KMS-11 (cell line): ENCODE measurements at regions not wholly inside any gene's neighbourhood (a gene's known extent, or its start where the extent isn't known, plus 50 kb on each side); places are given as distances from the start of the nearest gene placed in this dataset.

Experiments
- H2AFZ ChIP-seq: fragments of 200-600 bp; sonication (generic); 2 replicates; pipeline ENCODE4 v1.6.1; 2016; ENCODE audit warnings: antibody characterized with exemption, mixed run types, low read depth
- H3K27ac ChIP-seq: fragments of 200-600 bp; sonication (generic); 2 replicates; pipeline ENCODE4 v1.6.1; 2016; ENCODE audit warnings: mild to moderate bottlenecking, mixed run types
- H3K27me3 ChIP-seq: fragments of 200-600 bp; sonication (generic); 2 replicates; pipeline ENCODE4 v1.6.1; 2017; ENCODE audit warnings: mild to moderate bottlenecking, low read depth, mixed run types, moderate library complexity; ENCODE audit not compliant: insufficient read depth
- H3K36me3 ChIP-seq: fragments of 200-600 bp; sonication (generic); 2 replicates; pipeline ENCODE4 v1.6.1; 2017; ENCODE audit warnings: mild to moderate bottlenecking, mixed run types; ENCODE audit not compliant: insufficient read depth
- H3K4me1 ChIP-seq: fragments of 200-600 bp; sonication (generic); 2 replicates; pipeline ENCODE4 v1.6.1; 2016; ENCODE audit warnings: mild to moderate bottlenecking, low read depth, mixed run types; ENCODE audit not compliant: poor library complexity, severe bottlenecking
- H3K4me2 ChIP-seq: fragments of 200-600 bp; sonication (generic); 2 replicates; pipeline ENCODE4 v1.7.0; 2016; ENCODE audit warnings: mild to moderate bottlenecking, mixed run types
- H3K4me3 ChIP-seq: fragments of 200-600 bp; sonication (generic); IDR thresholded peaks from 2 replicates; pipeline ENCODE4 v1.6.1; 2017; ENCODE audit warnings: low read depth, low read length, mixed read lengths; ENCODE audit not compliant: insufficient read depth
- H3K79me2 ChIP-seq: fragments of 200-600 bp; sonication (generic); 2 replicates; pipeline ENCODE4 v1.6.1; 2016; ENCODE audit warnings: low read depth, mixed run types; ENCODE audit not compliant: insufficient read depth
- H3K9ac ChIP-seq: fragments of 200-600 bp; sonication (generic); 2 replicates; pipeline ENCODE4 v1.6.1; 2016; ENCODE audit warnings: mild to moderate bottlenecking, mixed run types
- H4K20me1 ChIP-seq: fragments of 200-600 bp; sonication (generic); 2 replicates; pipeline ENCODE4 v1.6.1; 2016; ENCODE audit warnings: mild to moderate bottlenecking, mixed run types; ENCODE audit not compliant: insufficient read depth
- CTCF ChIP-seq: fragments of 200-600 bp; sonication (generic); conservative IDR thresholded peaks from 2 replicates; pipeline ENCODE4 v1.6.1; 2017; ENCODE audit warnings: low read depth, mild to moderate bottlenecking, antibody characterized with exemption, low read length, moderate library complexity, mixed read lengths

DNA sequence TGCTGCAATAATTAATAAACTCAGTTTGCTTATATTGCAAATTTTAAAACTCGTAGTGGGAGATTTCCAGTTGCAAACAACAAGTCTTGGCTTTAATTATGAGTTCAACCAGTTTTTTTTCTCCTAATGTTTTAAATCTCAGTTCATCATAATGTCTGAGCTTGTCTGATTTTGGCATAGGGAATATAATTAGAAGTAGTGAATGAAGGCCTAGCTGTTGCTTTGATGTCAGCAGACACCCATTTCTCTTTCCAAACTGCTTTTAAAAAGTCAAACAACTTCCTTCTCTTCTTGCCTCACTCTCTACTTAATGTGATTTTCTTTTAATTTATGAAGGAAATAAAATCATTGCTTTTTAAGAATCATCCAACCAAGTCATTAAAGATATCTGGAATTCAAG is 1462.1 kb downstream of the DPP10 start:
- H3K36me3 ChIP-seq: no peaks in the 10 kb centered on the region
- no peak for TF ChIP-seq CTCF

GRCh38 chr2:115908731-115909130 is 1466.3 kb downstream of the DPP10 start:
- no peak overlapping the region for H3K4me3 ChIP-seq
- no peaks in the 10 kb centered on the region for H3K79me2 ChIP-seq
- no peak overlapping the region for H3K27ac ChIP-seq
- H4K20me1 ChIP-seq: no peaks in the 10 kb centered on the region
- no peak overlapping the region for H3K4me2 ChIP-seq
- H3K36me3 ChIP-seq: no peaks in the 10 kb centered on the region
- no peaks in the 10 kb centered on the region for H3K4me1 ChIP-seq
- H3K9ac ChIP-seq: no peak overlapping the region
- no peaks in the 10 kb centered on the region for H3K27me3 ChIP-seq
- no peak overlapping the region for H2AFZ ChIP-seq
- TF ChIP-seq CTCF: no peak

More for the DNA sequence above, 1462.1 kb downstream of the DPP10 start:
- Histone ChIP-seq H3K9ac (no peak overlapping the region), H3K4me2 (no peak overlapping the region), H3K27ac (no peak overlapping the region), H3K79me2 (no peaks in the 10 kb centered on the region), H2AFZ (no peak overlapping the region), H3K27me3 (no peaks in the 10 kb centered on the region), H4K20me1 (no peaks in the 10 kb centered on the region), H3K4me1 (no peaks in the 10 kb centered on the region), H3K4me3 (no peak overlapping the region)

DNA sequence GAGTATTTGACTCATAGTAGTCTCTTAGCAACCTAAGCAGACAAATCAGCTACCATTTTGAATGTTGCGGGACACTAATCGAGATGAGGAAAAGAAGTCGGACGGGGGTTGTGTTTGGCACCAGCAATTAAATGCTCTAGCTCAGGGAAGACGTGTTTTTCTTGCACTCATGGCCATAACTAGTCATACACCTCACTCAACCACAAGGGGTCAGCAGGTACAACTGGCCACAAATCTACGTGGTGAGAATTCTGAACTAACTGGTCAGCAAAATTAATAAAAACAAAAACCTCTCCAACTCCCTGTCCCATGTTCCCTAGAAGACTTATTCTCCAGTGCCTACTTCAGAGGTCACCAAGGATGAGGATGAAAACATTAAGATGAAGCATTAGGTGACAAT is 1467.8 kb downstream of the DPP10 start:
- H3K27me3 ChIP-seq: no peaks in the 10 kb centered on the region
- no peak overlapping the region for H3K9ac ChIP-seq
- H3K36me3 ChIP-seq: no peaks in the 10 kb centered on the region
- no peak overlapping the region for H3K27ac ChIP-seq
- H3K4me3 ChIP-seq: no peak overlapping the region
- TF ChIP-seq CTCF: no peak
- H3K4me2 ChIP-seq: no peak overlapping the region
- H2AFZ ChIP-seq: no peak overlapping the region
- no peaks in the 10 kb centered on the region for H3K79me2 ChIP-seq
- no peaks in the 10 kb centered on the region for H4K20me1 ChIP-seq
- no peaks in the 10 kb centered on the region for H3K4me1 ChIP-seq

DNA sequence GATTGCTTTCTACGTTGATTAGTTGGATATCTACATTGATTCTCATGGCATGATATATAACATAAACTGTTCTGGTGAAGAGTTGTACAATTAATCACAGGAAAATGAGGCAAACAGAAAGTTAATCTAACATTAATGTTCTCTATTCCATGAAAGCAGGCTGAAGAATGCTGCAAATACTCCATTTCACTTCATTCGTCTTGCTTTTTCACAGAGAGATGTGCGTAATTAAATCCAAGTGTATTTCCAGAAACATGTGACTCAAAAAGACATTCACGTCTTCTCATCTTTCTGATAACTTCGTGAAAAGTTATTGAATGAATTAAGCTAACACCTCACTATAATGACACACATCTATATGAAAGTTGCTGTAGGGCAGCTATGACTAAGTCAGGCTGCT is 1471.5 kb downstream of the DPP10 start:
- H3K9ac ChIP-seq: no peak overlapping the region
- no peak overlapping the region for H3K27ac ChIP-seq
- no peak overlapping the region for H3K4me2 ChIP-seq
- H3K79me2 ChIP-seq: no peaks in the 10 kb centered on the region
- H3K27me3 ChIP-seq: no peaks in the 10 kb centered on the region
- H3K4me3 ChIP-seq: no peak overlapping the region
- no peaks in the 10 kb centered on the region for H3K36me3 ChIP-seq
- TF ChIP-seq CTCF: no peak
- no peaks in the 10 kb centered on the region for H4K20me1 ChIP-seq
- H2AFZ ChIP-seq: no peak overlapping the region
- no peaks in the 10 kb centered on the region for H3K4me1 ChIP-seq

DNA sequence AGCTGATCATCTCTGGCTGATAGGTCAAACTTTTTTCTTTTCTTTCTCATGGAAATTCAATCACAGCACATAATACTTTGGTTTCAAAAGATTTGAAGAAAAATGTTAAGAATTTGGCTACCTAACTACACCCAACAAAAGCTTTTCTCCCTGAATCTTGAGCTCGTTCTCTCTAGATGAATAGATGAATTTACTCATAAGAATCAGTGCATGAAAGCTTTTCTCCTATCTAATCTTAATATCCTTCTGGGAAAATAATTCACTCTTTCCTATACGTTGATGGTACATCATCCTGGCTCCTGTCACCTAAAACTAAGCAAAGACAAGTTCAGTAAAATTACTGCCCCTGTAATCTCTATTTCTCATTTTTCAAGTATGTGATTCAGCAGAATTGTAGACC is 1479.1 kb downstream of the DPP10 start:
- Histone ChIP-seq H2AFZ (no peak overlapping the region), H3K36me3 (no peaks in the 10 kb centered on the region), H4K20me1 (no peaks in the 10 kb centered on the region), H3K27me3 (no peaks in the 10 kb centered on the region), H3K27ac (no peak overlapping the region), H3K4me3 (no peak overlapping the region), H3K79me2 (no peaks in the 10 kb centered on the region), H3K9ac (no peak overlapping the region), H3K4me1 (no peaks in the 10 kb centered on the region), H3K4me2 (no peak overlapping the region)
- no peak for TF ChIP-seq CTCF
